GM19023 (cell line): ENCODE measurements at regions not wholly inside any gene's neighbourhood (a gene's known extent, or its start where the extent isn't known, plus 50 kb on each side); places are given as distances from the start of the nearest gene placed in this dataset.

ENCODE experiments used
- ATAC-seq: cut with Tn5 transposase; IDR thresholded peaks from one replicate; pipeline ENCODE4 v1.9.1; 2021; ENCODE audit warnings: mild to moderate bottlenecking, moderate library complexity; ENCODE audit not compliant: unreplicated experiment

- ATAC-seq, result no peak
Observed at GRCh38 chr7:136667584-136667983, 200.9 kb upstream of the CHRM2 start.

DNA sequence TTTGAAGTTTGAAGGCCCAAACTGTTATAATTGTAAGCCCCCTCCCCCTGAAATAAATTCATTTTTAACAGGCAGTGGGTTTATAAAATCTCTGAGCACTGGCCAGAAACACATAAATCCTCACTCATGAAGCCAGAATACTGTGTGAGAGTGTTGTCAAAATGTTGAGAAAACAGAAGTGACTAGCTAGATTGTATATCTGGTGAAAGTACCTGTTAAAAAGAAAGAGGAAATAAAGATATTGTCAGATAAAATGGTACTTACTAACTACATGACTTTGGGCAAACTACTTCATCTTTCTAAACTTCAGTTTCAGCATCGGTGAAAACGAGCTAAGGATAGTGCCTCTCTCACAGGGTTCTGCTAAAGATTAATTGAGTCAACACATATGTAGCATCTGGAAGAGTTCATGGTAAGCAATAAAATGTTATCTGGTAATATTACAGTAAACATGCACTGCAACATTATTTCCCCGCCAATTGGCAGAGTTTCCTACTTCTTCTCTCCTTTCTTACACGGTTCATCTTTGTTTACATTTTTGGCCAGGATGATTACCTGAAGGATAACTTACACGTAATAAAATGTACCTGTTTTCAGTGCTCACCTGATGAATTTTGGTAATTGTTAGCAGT, 202.5 kb upstream of the CHRM2 start:
- no peak for ATAC-seq

- ATAC-seq, result no peak
Observed at GRCh38 chr7:136664537-136664936, 203.9 kb upstream of the CHRM2 start.

DNA sequence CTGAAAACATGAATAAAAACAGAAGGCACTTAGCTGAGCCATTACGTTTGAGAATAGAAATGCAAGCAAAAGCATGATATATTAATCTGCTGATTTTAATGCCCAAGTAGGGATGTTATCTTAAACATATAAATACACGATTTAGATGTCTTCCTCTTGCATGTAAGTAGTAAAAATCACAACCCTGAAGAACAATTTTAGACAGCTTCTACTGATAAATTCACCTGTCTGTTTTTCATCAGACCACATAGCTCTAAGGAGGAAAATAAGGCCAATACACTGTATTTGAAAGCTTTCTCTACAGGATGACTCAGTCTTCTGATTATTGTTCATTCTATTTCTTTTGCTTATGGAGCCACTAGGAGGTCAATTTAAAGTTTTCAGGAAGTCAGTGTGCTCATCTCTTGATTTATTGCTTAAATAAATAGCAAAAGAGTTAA, 210.9 kb upstream of the CHRM2 start:
- no peak for ATAC-seq

- no peak for ATAC-seq
Observed at GRCh38 chr7:136656516-136656915, 211.9 kb upstream of the CHRM2 start.

DNA sequence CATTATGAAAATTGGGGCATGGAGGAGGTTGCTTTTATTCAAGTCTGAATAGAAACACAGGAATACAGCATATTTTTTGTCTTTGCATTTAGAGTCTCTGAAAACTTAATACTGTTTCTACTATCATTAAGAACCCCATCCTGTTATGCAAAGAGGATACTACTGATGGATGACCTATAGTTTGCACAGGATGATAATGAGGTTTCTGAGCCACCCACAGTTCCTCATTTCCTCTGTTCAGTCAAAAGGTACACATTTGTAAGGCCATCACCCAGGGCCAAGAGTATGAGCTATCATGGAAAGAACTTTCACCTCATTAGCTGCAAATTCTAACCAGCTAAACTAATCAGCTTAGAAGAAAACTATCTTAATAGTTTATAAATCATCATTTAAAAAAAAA, 213.0 kb upstream of the CHRM2 start:
- ATAC-seq, result no peak

DNA sequence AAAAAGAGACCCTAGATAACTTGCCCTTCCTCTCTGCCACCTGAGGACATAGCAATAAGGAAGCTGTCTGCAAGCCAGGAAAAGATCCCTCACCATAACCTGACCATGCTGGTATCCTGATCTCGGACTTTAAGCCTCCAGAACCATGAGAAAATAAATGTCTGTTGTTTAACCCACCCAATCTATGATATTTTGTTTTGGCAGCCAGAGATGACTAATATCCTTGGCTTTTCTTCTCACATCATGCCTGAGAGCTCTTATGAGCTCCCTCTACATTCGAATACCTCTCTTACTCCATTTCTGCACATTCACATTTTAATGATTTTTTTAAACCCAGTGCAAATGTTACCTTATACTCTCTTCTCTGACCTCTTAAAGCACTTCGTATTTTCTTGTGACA, 214.0 kb upstream of the CHRM2 start:
- ATAC-seq, result no peak

GRCh38 chr7:136652635-136653370, 215.6 kb upstream of the CHRM2 start:
- no peak for ATAC-seq

DNA sequence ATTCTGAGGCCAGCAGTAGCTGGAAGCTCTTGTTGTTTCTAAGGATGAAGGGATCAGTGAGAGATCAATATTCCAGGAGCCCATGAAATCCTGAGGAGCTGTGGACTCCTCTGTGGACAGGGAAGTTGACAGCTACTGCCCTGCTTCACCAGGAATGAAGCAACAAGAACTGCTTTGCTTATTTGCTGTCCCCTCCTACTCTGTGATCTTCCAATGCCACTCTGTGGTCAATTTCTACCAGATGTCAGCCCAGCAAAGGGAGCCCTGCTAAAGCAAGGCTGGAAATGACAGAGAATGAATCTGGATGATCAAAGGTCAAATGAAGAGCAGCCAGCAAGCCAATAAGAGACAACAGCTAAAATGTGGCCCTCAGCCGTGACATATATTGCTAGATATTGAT, 227.5 kb upstream of the CHRM2 start:
- ATAC-seq, result no peak

GRCh38 chr7:136637813-136638212, 230.6 kb upstream of the CHRM2 start:
- ATAC-seq, result no peak

- ATAC-seq, result no peak
Observed at GRCh38 chr7:136635751-136636150, 232.7 kb upstream of the CHRM2 start.

- ATAC-seq, result no peak
Observed at GRCh38 chr7:136618818-136619217, 249.6 kb upstream of the CHRM2 start.

- no peak for ATAC-seq
Observed at GRCh38 chr7:136617176-136617575, 251.3 kb upstream of the CHRM2 start.

DNA sequence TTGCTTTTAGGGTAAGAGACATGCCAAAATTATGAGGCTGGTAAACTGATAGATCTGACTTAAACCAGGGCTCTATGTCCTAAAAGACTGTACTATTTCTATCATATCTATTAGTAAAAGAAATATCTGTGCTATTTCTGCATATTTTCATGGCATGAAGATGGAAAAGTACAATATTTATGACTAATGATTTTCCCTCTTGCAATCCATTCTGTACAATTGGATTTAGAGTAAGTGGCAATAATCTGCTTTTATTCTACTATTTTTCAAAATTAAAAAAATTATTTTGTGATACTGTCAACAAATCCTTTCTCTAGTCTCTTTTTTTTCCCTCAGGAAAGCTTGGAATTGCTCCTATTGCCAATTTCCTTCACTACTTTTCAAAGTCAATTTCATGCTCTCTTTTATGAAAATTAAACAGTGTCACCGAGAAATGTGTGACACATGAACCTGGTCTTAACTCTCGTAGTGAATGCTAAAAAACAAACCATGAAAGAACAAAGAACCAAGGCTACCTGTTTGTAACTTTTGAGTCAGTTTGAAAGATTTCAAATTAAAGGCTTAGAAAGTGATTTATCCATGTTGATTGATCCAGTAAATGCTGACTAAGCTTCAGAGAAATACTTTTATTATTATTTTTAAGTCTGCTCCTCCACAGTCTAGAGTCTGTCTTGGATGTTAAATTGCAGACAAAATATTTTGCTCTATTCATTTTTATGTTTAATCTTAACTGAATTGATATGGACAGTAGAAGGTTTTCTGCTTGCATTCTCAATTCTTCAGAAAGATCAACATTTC, 262.7 kb upstream of the CHRM2 start:
- no peak for ATAC-seq

DNA sequence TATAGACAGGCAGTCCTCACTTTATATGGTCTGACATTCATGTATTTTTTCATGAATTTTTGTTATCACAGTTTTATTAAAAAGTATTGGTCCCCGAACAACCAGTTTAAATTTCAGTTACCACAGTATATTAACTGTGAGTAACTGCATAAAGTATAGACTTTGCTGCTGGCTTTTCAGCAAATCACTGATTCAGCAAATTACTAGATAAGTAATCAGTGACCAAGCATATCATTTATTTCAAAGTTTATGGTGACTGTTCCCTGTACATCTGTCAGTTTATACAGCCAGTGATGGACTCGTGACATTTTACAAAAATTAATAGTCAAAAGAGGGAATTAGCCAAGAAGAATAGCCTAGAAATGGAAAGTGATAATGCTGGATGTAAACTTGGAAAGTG, 266.7 kb upstream of the CHRM2 start:
- ATAC-seq, result no peak

GRCh38 chr7:136600475-136600874, 268.0 kb upstream of the CHRM2 start:
- no peak for ATAC-seq

- no peak for ATAC-seq
Observed at GRCh38 chr7:136594739-136595144, 273.7 kb upstream of the CHRM2 start.

DNA sequence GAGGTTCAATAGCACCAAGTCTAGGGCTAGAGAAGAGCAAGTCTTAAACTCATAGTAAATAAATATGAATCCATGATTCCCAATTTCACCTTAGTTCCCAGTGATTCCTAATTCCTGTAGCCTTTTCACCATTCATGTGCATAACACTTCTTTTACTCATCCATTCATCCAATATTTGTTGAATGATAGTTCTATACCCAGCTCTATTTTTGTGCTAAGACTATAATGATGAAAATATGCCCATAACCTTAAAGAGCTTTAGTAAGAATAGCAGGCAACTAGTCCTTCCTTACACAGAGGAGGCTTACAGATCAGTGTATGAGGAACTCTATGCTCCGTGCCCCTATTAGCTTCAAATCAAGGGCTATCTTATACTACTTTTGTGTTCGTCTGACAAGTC, 280.2 kb upstream of the CHRM2 start:
- ATAC-seq, result no peak

DNA sequence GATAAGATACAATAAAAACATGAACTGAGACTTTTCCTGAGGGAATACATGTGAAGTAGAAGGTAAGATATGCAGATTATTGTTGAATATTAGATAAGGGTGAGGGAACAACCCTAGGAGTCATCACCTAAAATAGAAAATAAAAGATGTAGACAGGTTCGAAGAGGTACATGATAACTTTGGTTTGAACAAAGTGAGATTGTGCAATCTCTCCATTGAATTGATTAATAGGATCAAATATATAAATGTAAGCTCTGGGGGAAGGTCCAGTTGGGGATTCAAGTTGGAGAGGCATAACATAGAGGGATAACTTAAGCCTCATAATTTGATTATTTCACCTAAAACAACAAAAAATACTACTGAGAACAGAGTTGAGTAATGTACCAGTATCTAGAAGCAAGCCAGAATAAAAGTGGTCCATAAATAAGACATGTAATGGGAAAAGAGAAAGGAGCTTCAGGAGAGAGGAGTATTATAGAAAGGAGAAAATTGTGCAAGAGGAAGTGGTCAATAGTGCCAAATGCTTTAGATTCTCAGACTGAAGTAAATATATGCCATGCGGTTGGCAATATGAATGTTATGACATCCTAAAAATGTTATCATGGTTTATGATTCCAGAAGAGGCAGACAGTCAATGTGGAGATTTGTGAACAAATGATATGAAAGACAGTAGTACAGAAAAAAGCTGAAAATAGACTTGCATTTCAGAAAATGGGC, 282.3 kb upstream of the CHRM2 start:
- no peak for ATAC-seq

DNA sequence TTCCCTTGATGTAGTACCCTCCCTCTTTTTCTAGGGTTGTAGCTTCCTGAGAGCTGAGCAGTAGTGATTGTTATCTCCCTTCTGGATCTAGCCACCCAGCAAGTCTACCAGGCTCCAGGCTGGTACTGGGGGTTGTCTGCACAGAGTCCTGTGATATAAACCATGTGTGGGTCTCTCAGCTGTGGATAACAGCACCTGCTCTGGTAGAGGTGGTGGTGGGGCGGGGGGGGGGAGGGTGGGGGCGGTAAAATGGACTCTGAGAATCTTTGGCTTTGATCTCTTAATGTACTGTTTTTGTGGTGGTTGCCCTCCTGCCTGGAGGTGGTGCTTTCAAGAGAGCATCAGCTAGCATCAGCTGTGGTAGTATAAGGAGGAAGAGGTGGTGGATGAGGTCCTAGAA, 302.0 kb upstream of the CHRM2 start:
- ATAC-seq, result no peak

GRCh38 chr7:136555933-136556332, 312.5 kb upstream of the CHRM2 start:
- ATAC-seq, result no peak
